ENCODE measurements at regions not wholly inside any gene's neighbourhood (a gene's known extent, or its start where the extent isn't known, plus 50 kb on each side); places are given as distances from the start of the nearest gene placed in this dataset.

DNA sequence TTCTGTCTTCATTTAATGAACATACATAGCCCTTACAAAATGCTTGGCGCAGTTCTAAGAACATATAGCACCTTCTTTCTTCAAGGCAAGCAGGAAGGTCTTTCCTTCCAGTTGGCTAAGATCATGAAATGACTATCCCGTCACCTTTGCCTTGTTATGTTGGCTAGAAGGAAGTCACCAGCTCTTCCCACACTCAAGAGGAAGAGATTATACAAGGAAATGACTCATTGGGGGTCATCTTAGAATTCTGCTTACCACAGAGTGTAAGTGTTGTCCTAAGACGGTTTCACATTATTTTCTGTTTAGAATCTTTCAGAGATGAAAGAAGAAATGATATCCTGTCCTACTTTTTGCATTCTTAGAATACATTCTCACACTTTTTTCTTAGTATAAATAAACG is 808.0 kb upstream of the LUZP2 start:
- TF ChIP-seq POLR2A (IDR thresholded peaks at IDR 0.05): no peak
- TF ChIP-seq, protein P1, sequence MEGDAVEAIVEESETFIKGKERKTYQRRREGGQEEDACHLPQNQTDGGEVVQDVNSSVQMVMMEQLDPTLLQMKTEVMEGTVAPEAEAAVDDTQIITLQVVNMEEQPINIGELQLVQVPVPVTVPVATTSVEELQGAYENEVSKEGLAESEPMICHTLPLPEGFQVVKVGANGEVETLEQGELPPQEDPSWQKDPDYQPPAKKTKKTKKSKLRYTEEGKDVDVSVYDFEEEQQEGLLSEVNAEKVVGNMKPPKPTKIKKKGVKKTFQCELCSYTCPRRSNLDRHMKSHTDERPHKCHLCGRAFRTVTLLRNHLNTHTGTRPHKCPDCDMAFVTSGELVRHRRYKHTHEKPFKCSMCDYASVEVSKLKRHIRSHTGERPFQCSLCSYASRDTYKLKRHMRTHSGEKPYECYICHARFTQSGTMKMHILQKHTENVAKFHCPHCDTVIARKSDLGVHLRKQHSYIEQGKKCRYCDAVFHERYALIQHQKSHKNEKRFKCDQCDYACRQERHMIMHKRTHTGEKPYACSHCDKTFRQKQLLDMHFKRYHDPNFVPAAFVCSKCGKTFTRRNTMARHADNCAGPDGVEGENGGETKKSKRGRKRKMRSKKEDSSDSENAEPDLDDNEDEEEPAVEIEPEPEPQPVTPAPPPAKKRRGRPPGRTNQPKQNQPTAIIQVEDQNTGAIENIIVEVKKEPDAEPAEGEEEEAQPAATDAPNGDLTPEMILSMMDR (IDR thresholded peaks at IDR 0.05): no peak
